Left ventricle myocardium superior (tissue), 1 donor: ENCODE measurements at regions not wholly inside any gene's neighbourhood (a gene's known extent, or its start where the extent isn't known, plus 50 kb on each side); places are given as distances from the start of the nearest gene placed in this dataset.
"Not testable (repeated sequence)": the region's sequence is repeated elsewhere in the genome, so short reads cannot be mapped to it uniquely, and the experiment has no call there.

ENCODE experiments used
- ATAC-seq: fragments of 200-7000 bp; cut with Tn5 transposase; one replicate; pipeline ENCODE4 v1.9.1; 2020; ENCODE audit warnings: mild to moderate bottlenecking, moderate library complexity
- DNase-seq: peaks from one replicate; pipeline ENCODE4 v3.0.0-alpha.2; 2020
- intact Hi-C: fragments of 100-400 bp; cut with micrococcal nuclease; formaldehyde crosslinking; loops from one replicate; pipeline ENCODE4 v1.11.0; 2022
- donor health status: DM: no; HTN: yes; CAD: no; lungs with severe emphysema.

DNA sequence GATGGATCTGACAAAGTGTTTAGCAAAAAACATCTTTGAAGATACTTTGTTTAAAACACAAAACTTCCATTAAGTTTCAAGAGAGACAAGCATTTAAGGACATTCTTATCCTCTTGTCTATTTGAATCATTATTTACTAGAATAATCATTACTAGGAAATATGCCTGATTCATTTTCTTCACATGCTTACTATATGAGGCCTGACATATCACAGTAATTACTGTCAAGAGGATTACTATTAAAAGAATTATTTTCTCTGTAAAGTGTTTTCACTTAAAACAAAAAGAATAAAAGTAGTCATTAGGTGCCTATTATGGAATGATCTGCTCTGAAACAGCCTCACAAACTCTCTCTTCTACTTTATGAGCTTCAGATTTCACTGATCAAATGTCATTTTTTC, 402.1 kb upstream of the MGAT4C start:
- DNase-seq (no peak), ATAC-seq (no peak)
- intact Hi-C loops = no loop called here

DNA sequence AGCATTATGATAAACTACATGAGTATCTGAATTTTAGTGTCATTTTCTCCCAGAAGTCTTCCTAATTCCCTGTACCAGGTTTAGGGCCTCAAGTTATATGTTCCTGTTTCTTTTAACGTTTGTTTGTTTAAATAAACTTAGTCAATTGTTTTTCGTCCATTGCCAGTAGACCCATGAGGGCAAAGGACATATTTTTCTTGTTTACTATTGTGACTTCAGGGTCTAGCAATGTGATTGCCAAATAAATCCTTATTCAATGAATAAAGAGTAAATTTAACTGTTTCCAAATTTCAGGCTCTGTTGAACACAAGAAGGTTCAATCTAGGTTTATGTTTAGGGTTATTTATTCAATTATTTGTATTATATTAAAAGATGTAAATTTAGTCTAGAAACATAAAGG, 391.6 kb upstream of the MGAT4C start:
- ATAC-seq = no peak
- intact Hi-C loops = no loop called here

DNA sequence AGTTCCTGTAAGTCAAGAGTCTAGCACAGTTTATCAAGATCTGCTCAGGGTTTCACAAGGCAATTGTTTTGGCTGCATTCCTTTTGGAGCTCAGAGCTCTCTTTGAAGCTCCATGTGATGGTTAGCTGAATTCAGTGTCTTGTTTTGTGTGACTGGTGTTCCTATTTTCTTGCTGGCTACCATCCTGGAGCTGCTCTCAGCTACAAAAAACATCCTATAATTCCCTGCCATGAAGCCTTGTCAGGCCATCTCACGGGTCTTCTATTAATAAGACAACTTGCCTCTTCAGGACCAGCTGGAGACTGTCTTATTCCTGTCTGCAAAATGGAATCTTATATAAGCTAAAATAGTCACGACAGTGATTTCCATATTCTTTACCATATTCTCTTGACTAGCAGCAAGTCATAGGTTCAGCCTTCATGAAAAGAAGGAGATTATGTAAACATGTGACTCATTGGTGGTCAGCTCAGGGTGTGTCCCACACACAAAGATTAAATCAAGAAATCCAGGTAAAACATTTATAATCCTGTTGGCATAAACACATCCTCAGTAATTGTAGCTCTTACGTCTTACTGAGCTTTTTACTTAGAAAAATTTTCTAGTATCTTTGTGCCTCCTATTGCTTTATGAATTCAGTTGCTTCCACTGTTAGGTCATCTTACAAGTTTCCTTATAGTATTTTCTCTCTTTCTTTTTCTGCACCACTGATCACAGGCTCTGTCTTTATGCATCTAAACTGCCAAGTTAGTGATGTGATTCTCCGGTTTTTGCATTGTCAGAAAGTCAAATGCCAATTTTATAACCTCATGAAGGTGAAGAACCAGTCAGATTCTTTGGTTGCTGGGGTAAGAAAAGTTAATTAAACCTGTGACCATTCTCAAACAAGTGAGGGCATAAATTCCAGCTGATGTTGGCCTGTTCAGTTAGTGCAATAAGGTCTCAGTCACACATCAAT, 378.5 kb upstream of the MGAT4C start:
- intact Hi-C loops = no loop called here
- DNase-seq (no peak), ATAC-seq (no peak)

More for the DNA sequence above, 391.6 kb upstream of the MGAT4C start:
- no peak for DNase-seq

DNA sequence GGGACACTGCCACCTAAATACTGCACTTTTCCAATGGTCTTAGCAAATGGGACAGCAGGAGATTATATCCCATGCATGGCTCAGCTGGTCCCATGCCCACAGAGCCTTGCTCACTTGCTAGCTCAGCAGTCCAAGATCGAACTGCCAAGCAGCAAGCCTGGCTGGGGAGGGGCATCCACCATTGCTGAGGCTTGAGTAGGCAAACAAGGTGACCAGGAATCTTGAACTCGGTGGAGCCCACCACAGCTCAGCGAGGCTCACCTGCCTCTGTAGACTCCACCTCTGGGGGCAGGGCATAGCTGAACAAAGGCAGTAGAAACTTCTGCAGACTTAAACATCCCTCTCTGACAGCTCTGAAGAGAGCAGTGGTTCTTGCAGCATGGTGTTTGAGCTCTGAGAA, 370.8 kb upstream of the MGAT4C start:
- DNase-seq (no peak), ATAC-seq (no peak)
- intact Hi-C loops = no loop called here

DNA sequence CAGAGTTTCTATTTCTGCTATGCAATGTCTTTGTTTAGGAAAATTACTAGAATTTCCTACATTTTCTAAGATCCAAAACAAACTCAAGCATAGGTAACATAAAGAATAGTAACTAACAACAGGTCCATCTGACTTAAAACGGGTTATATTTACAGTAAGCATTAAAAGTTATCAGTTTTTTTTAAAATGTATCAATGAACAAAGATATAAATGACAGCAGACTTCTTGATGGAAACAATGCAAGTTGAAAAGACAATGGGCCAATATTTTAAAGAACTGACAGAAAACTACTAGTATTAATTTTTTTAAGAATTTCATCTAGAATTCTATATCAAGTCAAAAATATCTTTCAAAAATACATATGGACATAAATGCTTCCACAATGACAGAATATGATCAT, 367.1 kb upstream of the MGAT4C start:
- ATAC-seq (no peak), DNase-seq (no peak)
- intact Hi-C loops = no loop called here

DNA sequence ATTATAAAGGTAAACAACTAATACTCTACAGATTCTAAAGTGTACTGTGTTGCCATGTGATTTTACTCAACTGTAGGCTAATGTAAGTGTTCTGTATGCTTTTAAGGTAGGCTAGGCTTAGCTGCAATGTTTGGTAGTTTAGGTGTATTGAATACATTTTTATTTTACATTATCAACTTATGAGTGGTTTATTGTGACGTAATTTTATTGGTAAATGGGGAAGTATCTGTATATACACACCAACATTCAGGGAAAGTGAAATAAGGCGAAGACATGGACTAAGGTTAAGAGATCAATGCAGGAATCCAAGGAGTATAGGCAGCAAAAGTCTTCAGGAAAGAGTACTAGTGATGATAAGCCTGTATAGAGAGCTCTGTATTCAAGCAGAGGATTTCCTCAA, 365.8 kb upstream of the MGAT4C start:
- intact Hi-C loops = no loop called here
- DNase-seq (no peak), ATAC-seq (no peak)

DNA sequence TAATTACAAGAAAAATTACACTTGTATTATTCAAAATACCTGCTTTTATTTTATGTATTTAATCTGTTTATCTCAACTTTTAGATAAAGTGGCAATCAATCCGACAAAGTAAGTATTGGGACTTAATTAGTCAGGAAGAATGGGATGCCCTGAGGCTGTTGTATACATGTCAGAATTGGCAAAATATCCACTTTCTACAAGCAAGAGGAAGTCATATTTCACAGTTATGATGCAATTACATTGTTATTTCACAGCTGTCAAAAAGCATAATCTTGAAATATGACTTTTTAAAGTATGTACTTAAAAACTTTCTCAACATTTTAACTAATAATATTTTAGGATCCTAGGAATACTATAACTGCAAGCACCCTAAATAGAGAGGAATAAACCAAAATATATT, 357.1 kb upstream of the MGAT4C start:
- DNase-seq (no peak), ATAC-seq (no peak)
- intact Hi-C loops = no loop called here

DNA sequence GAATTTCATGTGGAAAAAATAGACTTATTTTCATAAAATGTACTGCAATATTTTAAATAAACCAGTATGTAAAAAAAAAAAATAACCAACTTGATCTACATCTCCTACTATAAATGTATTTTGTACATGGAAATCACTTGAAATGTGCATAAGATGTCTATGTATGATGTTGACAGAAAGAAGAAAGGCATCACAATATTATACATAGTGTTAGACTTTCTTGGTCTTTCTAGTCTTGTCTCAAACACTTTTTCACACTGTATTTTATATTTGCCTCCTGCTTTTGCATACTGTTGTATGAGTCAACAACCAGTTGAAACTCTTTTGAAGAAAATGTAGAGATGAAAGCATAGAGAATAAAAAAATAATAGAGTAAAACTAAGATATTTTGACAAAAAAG, 352.4 kb upstream of the MGAT4C start:
- intact Hi-C loops = no loop called here
- ATAC-seq (no peak), DNase-seq (no peak)

DNA sequence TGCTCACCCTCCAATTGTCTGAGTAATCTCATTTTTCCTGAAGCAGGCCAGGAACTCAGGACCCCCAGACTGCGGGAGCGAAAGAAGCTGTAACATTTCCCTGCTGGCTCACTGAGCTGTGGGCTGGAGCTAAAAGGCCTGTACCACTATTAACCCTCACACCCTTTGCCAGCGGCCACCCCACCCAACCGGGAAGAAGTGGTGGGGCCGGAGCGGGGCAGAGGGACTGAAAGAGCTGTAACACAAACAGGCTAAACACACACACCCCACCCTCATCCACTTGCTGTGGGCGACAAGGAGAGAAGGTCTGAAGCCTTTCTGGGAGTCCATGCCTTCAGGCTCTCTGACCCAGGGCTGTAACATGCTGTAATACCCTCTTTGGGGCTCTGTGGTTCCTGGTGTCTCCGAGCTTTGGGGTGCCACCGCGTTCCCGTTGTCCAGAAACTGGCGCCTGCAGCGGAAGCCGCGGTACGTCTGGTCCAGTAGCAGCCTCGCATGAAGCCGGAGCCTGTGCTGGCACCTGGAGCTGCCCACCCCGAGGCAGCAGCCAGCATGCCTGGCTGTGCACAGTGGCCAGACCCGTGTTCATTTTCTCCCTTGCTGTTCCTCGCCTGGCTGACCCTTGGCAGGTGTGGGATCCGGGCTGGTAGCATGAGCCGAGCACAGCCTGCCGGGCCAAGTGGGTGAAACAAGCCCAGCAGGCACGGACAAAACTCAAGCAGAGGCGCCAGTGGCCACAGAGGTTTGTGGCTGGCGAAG, 345.5 kb upstream of the MGAT4C start:
- ATAC-seq = no peak
- intact Hi-C loops = no loop called here
- no peak for DNase-seq

DNA sequence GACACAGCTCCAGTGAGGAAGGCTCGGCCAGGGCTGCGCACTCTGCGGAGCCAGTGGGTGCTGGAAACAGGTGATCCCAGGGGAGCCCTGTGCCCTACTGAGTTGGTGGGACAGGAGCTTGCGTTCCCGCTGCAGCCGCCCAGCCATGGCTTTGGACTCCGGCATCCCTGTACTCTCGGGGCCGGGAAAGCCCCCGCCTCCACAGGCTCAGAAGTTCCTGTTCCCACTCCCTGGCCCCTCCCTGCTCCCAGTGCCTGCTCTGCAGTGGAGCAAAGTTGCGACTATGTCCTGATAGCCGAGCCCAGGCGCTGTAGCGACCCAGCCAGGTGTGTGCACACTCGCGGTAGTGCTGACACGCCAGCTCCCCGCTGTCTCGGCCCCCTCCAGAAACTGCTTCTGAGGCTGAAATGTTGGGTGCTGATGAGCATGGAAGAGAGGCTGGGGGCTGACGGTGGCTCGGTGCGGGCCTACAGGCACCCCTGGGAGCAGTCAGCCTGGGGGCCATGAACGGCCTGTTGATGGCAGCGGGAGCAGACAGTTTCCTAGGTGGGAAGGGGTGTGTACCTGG, 344.6 kb upstream of the MGAT4C start:
- peak; percentile 21 for DNase-seq
- ATAC-seq = no peak

DNA sequence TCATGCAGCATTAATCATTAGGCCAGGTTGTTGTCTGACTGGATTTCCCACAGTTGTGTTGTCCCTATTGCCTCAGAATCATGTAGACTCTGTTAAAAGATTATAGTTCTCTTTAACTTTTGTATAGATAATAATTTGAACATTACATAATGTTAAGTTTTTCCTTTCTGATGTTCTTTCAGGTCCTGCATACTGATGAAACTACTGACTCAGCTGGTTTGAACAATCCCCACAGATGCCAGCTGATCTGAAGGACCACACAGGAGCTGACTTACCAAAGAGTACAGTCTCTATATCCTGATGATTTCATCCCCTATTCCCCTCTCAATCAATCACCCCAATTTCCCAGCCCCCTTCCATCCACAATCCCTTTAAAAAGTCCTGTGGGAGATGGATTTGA, 341.2 kb upstream of the MGAT4C start:
- intact Hi-C loops = no loop called here
- ATAC-seq (no peak), DNase-seq (no peak)

More for the DNA sequence above, 344.6 kb upstream of the MGAT4C start:
- intact Hi-C loops = no loop called here

DNA sequence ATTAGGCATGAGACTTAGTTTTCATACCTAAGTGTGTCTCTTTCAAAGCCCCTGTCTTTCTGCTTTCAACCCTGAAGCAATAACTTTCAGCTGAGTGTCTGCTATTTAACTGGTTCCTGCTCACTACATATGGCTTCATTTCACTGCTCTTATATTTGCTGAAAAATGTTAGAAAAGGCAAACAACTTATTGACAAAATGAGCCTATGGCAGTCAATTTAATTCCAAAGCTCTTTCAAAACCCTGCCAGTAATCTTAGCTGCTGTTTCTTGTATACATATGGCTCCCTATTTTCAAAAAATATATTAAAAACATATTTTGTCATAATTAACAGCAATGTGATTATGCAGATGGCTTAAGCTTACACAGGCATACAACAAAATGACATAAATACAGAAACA, 334.1 kb upstream of the MGAT4C start:
- ATAC-seq (no peak), DNase-seq (no peak)
- intact Hi-C loops = no loop called here

DNA sequence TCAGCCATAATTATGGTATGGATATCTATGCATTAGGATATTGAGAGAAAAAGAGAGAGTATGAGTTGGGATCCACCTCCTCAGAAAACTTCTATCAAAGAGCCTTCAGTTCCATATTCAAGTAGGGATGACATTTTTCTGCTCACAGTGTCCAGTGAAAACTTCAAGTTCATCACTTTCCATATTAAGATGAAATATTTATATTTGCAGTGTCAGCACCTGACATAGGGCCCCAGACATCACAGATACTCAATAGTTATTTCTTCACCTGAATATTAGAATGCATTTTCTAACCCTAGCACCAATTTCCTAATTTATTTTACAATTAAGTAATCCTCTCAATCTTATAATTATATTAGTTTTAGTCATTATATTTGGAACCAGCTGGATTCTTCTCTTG, 318.0 kb upstream of the MGAT4C start:
- intact Hi-C loops = no loop called here
- DNase-seq = no peak
- ATAC-seq = no peak

DNA sequence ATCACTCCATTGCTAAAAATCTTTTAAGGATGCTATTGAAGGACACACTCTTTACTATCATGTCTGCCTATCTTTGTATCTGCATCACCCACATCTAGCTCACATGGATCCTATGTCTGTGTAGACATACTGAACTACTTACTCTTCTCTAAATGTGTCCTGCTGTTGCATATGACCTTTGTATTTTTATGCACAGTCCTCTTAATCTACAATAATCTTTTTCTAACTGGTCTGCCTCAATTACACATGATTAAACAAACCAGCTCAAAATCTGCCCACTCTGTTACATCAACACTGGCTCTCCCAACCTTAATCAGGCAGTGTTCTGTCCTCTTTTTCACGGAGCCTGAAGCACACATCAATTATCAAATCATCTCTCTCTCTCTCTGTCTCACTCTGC, 316.3 kb upstream of the MGAT4C start:
- ATAC-seq = no peak
- intact Hi-C loops = no loop called here
- no peak for DNase-seq

DNA sequence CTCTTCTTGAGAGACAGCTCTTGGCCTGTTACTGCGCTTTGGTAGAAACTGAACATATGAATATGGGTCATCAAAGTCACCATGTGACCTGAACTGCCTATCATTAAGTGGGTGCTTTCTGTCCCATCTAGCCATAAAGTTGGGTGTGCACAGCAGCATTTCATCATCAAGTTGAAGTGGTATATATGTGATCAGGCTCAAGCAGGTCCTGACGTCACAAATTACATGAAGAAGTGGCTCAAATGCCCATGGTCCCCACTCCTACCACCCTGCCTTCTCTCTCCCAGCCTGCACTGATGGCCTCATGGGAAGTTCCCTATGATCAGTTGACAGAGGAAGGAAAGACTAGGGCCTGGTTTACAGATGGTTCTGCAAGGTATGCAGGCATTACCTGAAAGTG, 308.8 kb upstream of the MGAT4C start:
- DNase-seq (no peak), ATAC-seq (no peak)
- intact Hi-C loops = no loop called here

DNA sequence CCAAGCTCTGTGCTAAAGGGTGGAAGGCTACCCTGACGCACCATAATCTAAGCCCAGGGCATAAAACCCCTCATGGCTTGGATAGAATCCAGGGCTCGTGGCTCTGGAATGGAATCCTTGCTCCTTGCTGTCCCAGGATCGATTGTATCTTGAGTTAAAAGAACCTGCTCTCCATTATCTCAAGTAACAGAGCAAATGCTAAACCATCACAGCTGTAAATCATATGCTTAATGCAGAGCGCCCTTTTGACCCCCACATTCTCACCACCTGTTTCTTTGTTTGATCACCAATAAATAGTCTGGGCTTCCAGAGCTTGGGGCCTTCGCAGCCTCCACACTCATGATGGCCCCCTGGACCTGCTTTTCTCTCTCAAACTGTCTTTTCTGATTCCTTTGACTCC, 299.3 kb upstream of the MGAT4C start:
- intact Hi-C loops, DNase-seq, ATAC-seq: not testable (repeated sequence)

DNA sequence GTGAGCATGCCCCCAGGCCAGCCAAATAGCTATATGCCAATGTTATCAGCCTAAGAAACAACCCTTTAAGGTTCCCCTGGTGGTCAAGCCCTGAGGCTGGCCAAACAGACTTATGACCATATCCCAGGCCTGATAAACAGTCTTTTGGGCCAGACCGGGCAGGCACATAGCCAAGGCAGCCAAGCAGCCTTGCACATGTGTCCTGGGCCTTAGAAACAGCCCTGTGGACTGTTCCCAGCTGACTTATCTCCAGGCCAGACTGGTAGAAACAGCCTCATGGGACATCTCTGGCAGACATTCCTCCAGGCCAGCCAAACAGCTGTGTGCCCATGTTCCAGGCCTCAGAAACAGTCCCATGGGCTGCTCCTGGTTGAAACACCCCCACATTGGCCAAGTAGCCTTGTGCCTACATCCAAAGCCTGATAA, 295.0 kb upstream of the MGAT4C start:
- intact Hi-C loops = no loop called here
- DNase-seq (peak; percentile 38), ATAC-seq (peak; percentile 65)

DNA sequence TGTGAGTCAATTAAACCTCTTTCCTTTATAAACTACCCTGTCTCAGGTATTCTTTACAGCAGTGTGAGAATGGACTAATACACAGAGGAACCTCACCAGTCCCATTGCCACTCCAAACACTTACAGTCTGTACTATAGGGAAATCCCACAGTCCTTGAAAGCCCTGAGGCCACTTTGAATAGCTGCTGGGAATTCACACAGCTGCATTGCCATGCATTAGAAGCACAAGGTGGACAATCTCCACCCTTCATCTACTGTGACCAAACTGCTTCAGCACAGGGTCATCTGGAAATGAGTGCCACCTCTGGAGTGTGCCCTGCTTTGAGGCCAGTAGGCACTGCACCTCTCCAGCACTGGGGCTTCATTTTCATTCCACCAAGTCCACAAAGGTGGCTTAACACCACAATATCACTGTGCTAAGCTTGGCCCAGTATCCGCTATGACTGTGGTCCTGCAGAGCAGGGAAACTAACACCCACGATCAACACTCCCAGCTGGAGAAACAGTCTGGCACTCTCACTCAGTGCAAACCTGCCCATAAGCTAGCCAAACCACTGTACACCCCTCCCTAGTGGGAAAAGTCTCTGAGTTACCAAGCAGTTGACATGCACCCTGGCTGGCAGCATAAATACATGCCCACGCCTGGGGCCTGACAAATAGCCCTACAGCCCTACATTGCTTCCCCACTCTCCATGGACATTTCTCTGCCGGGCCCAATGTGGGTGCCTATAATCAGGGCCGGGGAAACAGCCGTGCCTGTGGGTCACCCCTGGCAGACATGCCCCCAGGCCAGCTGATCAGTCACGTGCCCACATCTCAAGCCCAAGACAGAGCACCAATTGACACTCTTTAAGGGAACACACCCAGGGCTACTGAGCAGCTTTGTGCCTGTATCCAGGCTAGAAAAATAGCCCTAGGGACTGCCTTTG, 294.3 kb upstream of the MGAT4C start:
- intact Hi-C loops = no loop called here
- no peak for ATAC-seq
- no peak for DNase-seq

DNA sequence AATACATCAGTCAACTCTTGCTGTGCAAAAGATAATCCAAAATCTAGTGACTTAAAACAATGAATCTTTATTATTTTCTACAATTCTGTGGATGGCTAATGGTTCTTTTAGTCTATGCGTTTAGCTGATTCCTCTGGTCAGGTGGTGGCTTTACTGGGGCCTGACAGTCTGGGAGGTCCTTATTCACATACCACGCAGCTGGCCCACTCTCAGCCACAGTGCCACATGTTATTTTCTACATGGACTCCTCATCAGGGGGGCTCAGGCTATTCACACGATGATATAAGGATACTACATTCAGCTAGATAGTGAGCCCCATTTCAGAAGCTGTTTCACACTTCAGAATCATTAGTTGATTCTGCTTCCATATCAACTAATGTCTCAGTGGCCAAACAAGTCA, 287.5 kb upstream of the MGAT4C start:
- ATAC-seq (no peak), DNase-seq (no peak)
- intact Hi-C loops = no loop called here
